Panc1 (cell line): ENCODE measurements at regions not wholly inside any gene's neighbourhood (a gene's known extent, or its start where the extent isn't known, plus 50 kb on each side); places are given as distances from the start of the nearest gene placed in this dataset.

Experiments
- ATAC-seq: fragments of 200-7000 bp; cut with Tn5 transposase; 2 replicates; pipeline ENCODE4 v1.9.1; 2020; ENCODE audit warnings: mild to moderate bottlenecking, moderate library complexity
- BruUV-seq: library from RNA; stranded (reverse); fragments of 400-500 nt; replicated peaks from 2 replicates; lab custom pipeline; 2021; lab: Mats Ljungman, UMichigan
- CTCF ChIA-PET: fragments of 300-600 bp; sonication (Branson Sonifier 250); formaldehyde crosslinking; loops from one replicate; lab custom pipeline; 2022; ENCODE audit warnings: antibody characterized with exemption; lab: Charles Lee
- POLR2A ChIA-PET: fragments of 300-600 bp; sonication (Branson Sonifier 250); formaldehyde crosslinking; loops from one replicate; lab custom pipeline; 2022; ENCODE audit warnings: antibody characterized with exemption; lab: Charles Lee
- DNase-seq: peaks from one replicate; pipeline ENCODE4 v3.0.0-alpha.2; 2010; ENCODE audit warnings: low read depth, low spot score
- H3K27ac ChIP-seq: 2 replicates; pipeline ENCODE4 v1.5.1; 2011; ENCODE audit warnings: mild to moderate bottlenecking, low read length, inconsistent platforms
- H3K27me3 ChIP-seq: fragments of 200-500 bp; sonication (Bioruptor generic); 2 replicates; pipeline ENCODE4 v1.6.0; 2014; ENCODE audit warnings: low read length, inconsistent platforms; ENCODE audit not compliant: control insufficient read depth, insufficient read depth
- H3K36me3 ChIP-seq: fragments of 200-500 bp; sonication (Bioruptor generic); 2 replicates; pipeline ENCODE4 v1.5.1; 2014; ENCODE audit warnings: inconsistent platforms, mild to moderate bottlenecking, low read length, moderate library complexity; ENCODE audit not compliant: control insufficient read depth, insufficient read depth
- H3K4me1 ChIP-seq: 2 replicates; pipeline ENCODE4 v1.5.1; 2011; ENCODE audit warnings: inconsistent platforms, mild to moderate bottlenecking, low read length, moderate library complexity; ENCODE audit not compliant: control insufficient read depth, insufficient read depth
- H3K4me3 ChIP-seq, 2 experiments: 2 replicates each; pipeline ENCODE4 v1.5.1; 2011 to 2012; ENCODE audit warnings: low read depth in 2 of 2, low read length in 2 of 2, mild to moderate bottlenecking in 2 of 2, inconsistent platforms in 1 of 2, moderate library complexity in 1 of 2
- H3K9me3 ChIP-seq: fragments of 200-500 bp; sonication (Bioruptor generic); 2 replicates; pipeline ENCODE4 v1.5.1; 2014; ENCODE audit warnings: low read depth, mild to moderate bottlenecking, inconsistent platforms, low read length, moderate library complexity; ENCODE audit not compliant: control insufficient read depth, insufficient read depth
- POLR2AphosphoS5 ChIP-seq: IDR thresholded peaks from 2 replicates; pipeline ENCODE4 v1.6.1; 2012; ENCODE audit warnings: mild to moderate bottlenecking, low read depth, low read length, moderate library complexity
- REST ChIP-seq, 2 experiments: IDR thresholded peaks; 2 replicates each; pipeline ENCODE4 v1.6.1; 2011 to 2012; ENCODE audit warnings: low read depth in 2 of 2, control low read depth in 1 of 2, low read length in 1 of 2, mild to moderate bottlenecking in 1 of 2, moderate library complexity in 1 of 2; ENCODE audit not compliant: insufficient read depth in 1 of 2
- SIN3A ChIP-seq: IDR thresholded peaks from 2 replicates; pipeline ENCODE4 v1.6.1; 2012; ENCODE audit warnings: low read depth, mild to moderate bottlenecking, low read length, moderate library complexity, borderline replicate concordance; ENCODE audit not compliant: insufficient read depth
- TCF7L2 ChIP-seq: IDR thresholded peaks from 2 replicates; pipeline ENCODE4 v1.6.1; 2011; ENCODE audit warnings: mild to moderate bottlenecking, low read depth, low read length, inconsistent platforms
- in situ Hi-C: cut with HindIII; loops from 2 replicates; pipeline ENCODE4 v1.10.0; 2016; ENCODE audit warnings: low sequenced_read_pairs, low pct_unique_long_range_greater_than_20kb
- intact Hi-C: fragments of 100-400 bp; cut with micrococcal nuclease; formaldehyde crosslinking; loops from one replicate; pipeline ENCODE4 v1.10.0; 2022; ENCODE audit not compliant: unreplicated experiment
- TF ChIP-seq, protein P1 (sequence below): fragments of 450-650 bp; IDR thresholded peaks from 2 replicates; pipeline ENCODE4 v1.5.1; 2017; ENCODE audit warnings: mild to moderate bottlenecking

DNA sequence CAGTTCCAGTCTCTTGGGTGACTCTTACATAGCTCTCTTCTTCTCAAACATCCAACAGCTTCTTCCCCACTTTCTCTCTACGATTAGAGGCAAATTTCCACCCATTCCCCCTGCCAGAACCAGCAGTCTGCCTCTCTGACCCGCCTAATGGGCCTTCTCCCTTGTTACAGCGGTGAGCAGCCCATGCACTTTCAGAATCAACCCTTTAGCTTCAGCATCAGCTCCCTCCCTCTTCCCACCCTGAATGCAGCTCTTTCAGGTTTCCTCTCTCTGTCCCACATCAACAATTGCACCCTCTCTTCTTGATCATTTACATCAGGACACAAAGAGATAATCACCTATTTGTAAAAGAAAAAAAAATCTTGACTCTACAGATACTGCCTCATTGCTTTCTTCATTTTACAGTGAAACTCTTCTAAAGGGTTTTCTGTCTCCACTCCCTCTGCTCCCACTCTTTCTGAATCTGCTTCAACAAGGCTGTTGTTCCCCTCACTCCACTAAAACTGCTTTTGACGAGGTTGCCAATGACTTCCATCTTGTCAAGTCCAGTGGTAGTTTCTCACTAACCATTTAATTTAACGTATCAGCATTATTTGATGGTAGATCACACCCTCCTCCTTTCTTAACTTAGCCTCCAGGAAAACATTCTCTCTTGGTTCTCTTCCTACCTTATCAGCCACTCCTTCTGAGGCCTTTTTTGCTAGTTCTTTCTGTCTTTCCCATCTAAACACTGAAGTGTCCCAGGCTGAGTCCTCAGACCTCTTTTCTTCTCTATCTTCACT, 106.6 kb downstream of the NPY start:
- in situ Hi-C loops (no loop called here), intact Hi-C loops (no loop called here)
- ATAC-seq (no peak), DNase-seq (no peak)
- BruUV-seq, result no TSS peak
- Histone ChIP-seq H3K36me3 (no peaks in the 10 kb centered on the region), H3K27me3 (peaks cover 6% of the 10 kb centered on the region; the same call in 1 of the 2 replicates), H3K9me3 (no peaks in the 10 kb centered on the region), H3K4me3 (no peak overlapping the region), H3K4me1 (no peaks in the 10 kb centered on the region), H3K27ac (no peak overlapping the region)
- TF ChIP-seq, protein P1, sequence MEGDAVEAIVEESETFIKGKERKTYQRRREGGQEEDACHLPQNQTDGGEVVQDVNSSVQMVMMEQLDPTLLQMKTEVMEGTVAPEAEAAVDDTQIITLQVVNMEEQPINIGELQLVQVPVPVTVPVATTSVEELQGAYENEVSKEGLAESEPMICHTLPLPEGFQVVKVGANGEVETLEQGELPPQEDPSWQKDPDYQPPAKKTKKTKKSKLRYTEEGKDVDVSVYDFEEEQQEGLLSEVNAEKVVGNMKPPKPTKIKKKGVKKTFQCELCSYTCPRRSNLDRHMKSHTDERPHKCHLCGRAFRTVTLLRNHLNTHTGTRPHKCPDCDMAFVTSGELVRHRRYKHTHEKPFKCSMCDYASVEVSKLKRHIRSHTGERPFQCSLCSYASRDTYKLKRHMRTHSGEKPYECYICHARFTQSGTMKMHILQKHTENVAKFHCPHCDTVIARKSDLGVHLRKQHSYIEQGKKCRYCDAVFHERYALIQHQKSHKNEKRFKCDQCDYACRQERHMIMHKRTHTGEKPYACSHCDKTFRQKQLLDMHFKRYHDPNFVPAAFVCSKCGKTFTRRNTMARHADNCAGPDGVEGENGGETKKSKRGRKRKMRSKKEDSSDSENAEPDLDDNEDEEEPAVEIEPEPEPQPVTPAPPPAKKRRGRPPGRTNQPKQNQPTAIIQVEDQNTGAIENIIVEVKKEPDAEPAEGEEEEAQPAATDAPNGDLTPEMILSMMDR, result no peak
- TF ChIP-seq TCF7L2, result no peak
- no peak for TF ChIP-seq POLR2AphosphoS5
- TF ChIP-seq SIN3A, result no peak
- TF ChIP-seq REST (IDR thresholded peaks at IDR 0.05; ENCODE audit: insufficient read depth in 1 of 2, low read depth in 2 of 2, low read length in 1 of 2), result no peak
- ChIA-PET POLR2A (no interaction called here), CTCF (no interaction called here)

GRCh38 chr7:24392774-24393173, 108.8 kb downstream of the NPY start:
- no peak overlapping the region for H3K4me3 ChIP-seq
- BruUV-seq, result no TSS peak
- intact Hi-C loops, result no loop called here
- no peaks in the 10 kb centered on the region for H3K9me3 ChIP-seq
- ChIA-PET CTCF (no interaction called here), POLR2A (no interaction called here)
- TF ChIP-seq, protein P1, result no peak
- no peak for TF ChIP-seq SIN3A
- TF ChIP-seq POLR2AphosphoS5, result no peak
- no peak for TF ChIP-seq REST (IDR thresholded peaks at IDR 0.05; ENCODE audit: insufficient read depth in 1 of 2, low read depth in 2 of 2, low read length in 1 of 2)
- no peak for TF ChIP-seq TCF7L2
- in situ Hi-C loops, result no loop called here
- no peaks in the 10 kb centered on the region for H3K4me1 ChIP-seq
- ATAC-seq (no peak), DNase-seq (no peak)
- no peak overlapping the region for H3K27ac ChIP-seq
- peaks cover 6% of the 10 kb centered on the region; the same call in 1 of the 2 replicates for H3K27me3 ChIP-seq
- H3K36me3 ChIP-seq, result no peaks in the 10 kb centered on the region
